T-helper 1 cell (primary cell): ENCODE measurements at regions not wholly inside any gene's neighbourhood (a gene's known extent, or its start where the extent isn't known, plus 50 kb on each side); places are given as distances from the start of the nearest gene placed in this dataset.
A peak's percentile ranks its signal among the peaks of the same experiment; 100 is the strongest.

ENCODE experiments used
- DNase-seq, 5 donors: peaks; one replicate each; pipeline ENCODE4 v3.0.0-alpha.2; 2012 to 2020

- no peak for DNase-seq
These were observed 473.6 kb upstream of the MGMT start for GRCh38 chr10:128993443-128993842.

DNA sequence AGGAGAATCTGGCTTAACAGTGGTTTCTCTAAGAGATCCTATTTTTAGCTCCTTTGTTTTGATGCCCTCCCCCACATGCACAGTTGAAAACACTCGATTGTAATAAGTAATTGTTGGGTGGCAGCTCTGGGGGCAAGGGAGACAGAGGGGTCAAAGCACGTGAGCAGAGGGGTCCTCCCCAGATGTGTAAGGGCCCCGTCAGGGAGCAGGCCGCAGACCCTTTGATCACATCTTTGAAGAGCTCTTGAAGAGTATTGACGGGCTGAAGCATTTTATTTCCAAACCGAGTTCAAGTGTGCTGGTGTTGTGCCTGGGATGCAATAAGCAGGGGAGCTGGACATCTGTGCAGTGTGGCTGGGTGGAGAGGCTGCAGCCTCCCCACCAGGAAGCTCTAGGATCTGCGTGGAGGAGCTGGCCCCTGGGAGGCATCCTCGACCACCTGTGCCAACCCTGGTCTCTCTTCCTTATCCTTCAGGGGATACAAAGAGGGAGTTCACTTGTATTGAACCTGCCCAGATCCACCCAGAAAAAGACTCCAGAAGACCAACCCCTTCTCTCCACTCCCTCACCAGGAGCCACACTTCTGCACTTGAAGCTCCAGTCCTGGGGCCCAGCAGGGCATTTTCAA is 473.0 kb upstream of the MGMT start:
- no peak for DNase-seq

DNA sequence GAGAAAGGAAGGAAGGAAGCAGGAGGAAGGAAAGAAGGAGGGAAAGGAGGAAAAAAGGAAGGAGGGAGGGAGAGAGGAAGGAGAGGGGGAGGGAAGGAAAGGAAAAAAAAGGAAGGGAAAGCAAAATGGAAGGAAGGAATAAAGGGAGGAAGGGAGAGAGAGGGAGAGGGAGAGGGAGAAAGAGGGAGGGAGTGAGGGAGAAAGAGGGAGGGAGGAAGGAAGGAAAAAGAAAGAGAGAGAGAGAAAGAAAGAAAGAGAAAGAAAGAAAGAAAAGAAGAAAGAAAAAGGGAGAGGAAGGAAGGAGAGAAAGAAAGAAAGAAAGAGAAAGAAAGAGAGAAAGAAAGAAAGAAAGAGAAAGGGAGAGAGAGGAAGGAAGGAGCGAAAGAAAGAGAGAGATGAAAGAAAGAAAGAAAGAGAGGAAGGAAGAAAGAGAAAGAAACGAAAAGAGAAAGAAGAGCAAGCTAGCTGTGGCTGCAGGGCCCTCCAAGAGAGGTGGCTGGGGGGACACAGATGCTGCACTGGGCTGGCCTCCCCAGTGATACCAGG is 472.4 kb upstream of the MGMT start:
- DNase-seq, result no peak

DNA sequence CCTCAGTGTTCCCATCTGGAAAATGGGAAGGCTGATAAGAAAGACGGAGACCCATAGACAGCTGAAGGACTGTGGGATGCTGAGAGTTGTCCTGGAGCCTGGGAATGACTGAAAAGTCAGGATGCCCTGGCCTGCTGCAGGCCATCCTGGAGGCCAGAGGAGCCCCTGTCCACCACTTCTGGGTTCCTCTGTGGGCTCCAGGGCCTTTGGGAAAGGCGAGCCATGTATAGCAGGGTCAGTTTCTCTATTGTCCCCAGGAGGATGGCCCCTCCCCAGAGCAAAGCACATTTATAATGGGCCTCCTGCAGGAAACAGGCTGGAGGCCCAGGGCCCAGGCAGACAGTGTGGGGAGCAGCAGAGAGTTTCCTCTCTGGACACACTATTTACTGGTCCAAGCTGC is 471.4 kb upstream of the MGMT start:
- DNase-seq, result no peak

DNA sequence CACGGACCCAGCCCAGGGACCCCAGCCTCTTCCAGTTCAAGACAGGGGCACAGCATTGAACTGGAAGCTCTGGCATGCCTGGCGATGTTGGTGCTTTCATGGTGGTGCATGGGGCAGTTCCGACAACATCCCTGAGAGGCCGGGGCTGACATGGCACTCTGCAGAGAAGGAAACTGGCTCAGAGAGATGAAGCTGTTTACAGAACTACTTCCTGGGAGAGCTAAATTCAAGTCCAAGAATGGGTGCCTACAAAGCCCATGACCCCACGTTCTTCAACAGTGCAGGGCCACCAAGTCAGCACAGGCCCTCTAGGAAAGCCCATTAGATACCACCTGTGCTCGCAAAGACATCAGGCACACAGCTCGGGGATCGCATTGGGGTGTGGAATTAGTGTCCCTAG is 470.9 kb upstream of the MGMT start:
- DNase-seq, result no peak

- DNase-seq, result no peak
These were observed 468.8 kb upstream of the MGMT start for GRCh38 chr10:128998101-128998805.

DNA sequence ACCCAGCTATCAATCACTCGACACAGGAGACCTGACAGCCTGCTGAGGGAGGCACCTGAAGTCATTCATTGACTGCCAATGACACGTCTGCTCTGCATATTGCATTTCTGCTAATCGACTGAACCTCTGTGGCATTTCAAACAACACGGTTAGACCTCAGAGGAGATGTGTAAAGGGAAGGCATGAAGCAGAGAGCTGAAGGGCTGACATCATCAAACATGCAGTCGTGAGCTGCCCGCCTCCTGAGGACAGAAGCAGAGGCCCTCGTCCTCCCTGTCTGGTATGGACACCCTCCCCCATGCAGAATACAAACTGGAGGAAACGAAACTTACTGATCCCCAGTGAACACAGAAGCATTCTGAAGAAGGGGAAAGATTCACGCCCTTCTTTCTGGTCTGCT is 462.6 kb upstream of the MGMT start:
- no peak for DNase-seq

- DNase-seq, result no peak
These were observed 462.0 kb upstream of the MGMT start for GRCh38 chr10:129005080-129005479.

- no peak for DNase-seq
These were observed 461.2 kb upstream of the MGMT start for GRCh38 chr10:129005804-129006203.

- no peak for DNase-seq
These were observed 448.5 kb upstream of the MGMT start for GRCh38 chr10:129018511-129018910.

GRCh38 chr10:129020651-129021330 is 446.2 kb upstream of the MGMT start:
- no peak for DNase-seq

DNA sequence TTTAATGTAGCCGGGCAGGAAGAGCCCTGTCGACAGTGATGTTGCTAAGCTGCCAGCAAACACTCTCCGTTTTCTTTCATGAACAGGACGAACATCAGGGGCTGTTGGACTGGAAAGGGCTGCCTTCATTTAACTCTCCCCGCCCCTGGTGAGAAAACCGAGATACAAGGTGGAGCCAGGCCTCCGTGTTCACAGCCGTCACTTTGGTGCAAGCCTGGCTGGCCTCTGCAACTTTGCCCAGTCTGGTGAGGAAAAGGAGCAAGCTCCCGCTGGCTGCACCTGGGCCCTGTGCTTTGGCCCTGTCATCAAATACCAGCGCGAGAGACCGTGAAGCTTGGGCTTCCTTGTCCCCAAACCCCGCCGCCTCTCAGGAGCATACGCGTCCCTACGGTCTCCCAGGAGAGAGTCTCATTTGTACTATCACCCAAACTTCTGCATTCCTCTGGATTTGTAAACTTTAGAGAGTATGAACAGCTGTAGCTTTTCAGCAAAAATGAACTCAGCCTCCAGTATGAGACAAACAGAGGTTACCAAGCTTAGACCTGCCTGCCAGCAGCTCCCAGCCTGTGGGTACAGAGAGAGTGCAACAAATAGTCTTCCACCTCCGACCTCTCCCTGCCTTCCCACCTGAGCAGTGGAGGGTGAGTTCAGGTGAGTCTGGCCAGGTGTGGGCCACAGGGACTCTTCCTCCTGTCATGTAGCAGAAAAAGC is 445.3 kb upstream of the MGMT start:
- DNase-seq, result no peak

DNA sequence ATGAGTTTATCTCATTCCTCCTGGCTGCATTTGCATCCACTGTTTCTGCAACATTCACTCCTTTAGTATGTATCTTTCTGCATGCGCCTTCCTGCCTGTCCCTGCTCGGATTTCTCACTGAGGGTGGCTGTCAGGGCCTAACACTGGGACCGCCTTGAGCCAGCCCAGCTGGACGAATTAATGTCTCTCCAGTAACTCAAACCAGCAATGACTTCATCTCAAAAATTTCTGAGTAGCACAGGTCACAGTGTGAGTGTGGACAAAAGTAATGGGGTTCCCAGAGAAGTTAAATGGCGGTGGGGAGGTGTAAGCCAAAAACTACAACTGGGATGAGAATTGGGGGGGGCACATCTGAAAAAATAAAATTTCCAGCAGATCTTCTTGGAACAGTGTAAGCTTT is 444.0 kb upstream of the MGMT start:
- no peak for DNase-seq

- no peak for DNase-seq
These were observed 443.0 kb upstream of the MGMT start for GRCh38 chr10:129024046-129024445.

DNA sequence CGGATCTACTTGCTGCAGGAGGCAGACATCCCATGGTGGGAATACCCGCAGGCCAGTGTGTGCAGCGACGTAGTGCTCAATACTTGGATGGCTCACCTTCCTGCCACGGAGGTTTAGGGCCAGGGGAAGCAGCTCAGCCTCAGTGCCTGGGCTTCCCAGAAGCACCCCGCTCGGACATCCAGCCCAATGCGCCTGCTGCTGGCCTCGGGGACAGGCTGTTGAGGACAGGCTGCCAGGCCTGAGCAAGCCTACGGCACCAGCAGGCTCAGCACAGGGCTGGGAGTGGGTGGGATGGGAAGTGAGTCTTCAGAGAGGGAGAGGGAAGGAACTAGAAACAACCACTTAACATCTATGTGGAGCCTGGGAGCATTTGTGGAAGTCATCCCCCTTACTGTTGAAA is 441.3 kb upstream of the MGMT start:
- no peak for DNase-seq

DNA sequence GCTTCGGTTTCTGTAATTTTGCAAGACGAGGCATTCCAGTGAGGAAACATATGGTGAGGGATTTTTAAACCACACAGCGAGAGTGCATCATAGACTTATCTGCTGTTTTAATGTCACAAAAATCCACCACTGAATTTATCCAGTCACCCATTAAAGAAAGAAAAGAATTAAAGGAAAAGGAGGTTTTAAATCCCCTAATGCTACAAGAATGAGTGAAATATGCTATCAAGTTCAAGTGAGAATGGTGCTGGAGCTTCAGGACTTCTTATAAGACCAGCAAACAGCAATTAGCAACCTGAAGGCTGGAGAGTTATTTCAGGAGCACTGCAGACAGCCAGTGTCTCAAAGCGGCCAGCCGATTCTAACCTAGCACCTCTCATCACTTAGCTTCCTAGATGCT is 439.1 kb upstream of the MGMT start:
- DNase-seq, result no peak

- DNase-seq, result no peak
These were observed 438.6 kb upstream of the MGMT start for GRCh38 chr10:129028451-129028850.

GRCh38 chr10:129029051-129029450 is 438.0 kb upstream of the MGMT start:
- DNase-seq, result no peak

DNA sequence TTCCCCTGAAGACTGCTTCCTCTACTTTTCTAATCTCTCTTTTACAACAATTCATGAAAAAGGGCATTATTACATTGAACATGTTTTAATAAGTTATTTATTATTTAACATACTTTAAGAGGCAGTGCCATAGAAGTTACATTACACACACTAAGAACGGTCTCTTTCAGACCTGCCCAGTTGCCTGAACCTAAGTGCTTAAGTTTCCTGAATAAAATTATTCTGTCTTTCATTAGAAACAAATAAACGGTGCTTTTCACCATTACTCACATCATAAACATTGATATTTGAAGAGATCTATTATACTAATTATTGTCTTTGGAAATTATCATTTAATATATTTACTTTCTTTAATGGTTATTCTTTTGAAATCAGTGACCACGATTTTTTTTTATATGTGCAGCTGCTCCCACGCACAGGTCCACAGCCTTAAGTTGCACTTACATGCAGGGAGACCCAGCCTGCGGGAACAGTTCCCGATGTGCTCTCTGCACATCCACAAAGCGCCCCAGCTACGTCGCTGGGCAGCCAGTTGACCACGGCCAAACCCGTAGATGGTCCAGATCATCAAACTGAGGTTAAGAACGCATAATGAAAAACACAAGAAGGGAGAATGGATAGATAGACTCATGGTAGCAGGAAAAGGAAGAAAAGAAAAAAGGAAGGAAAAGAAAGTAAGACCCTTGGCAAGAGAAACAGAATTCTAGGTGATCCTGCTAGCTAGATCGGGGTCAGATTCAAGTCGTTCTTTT is 437.0 kb upstream of the MGMT start:
- DNase-seq, result no peak

DNA sequence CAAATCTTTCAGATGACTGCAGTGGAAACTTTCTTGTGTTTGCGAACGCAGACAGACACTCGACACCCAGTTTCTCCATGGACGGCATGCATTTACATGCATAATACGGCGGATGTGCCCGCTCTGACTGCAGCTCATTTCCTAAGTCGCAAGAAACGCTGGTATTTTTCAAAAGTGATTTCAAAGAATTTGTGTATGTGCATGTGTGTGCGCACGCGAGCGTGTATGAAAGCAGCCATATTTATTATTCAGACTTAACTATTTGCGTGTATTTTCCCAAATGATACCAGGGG is 436.5 kb upstream of the MGMT start:
- DNase-seq, result no peak

DNA sequence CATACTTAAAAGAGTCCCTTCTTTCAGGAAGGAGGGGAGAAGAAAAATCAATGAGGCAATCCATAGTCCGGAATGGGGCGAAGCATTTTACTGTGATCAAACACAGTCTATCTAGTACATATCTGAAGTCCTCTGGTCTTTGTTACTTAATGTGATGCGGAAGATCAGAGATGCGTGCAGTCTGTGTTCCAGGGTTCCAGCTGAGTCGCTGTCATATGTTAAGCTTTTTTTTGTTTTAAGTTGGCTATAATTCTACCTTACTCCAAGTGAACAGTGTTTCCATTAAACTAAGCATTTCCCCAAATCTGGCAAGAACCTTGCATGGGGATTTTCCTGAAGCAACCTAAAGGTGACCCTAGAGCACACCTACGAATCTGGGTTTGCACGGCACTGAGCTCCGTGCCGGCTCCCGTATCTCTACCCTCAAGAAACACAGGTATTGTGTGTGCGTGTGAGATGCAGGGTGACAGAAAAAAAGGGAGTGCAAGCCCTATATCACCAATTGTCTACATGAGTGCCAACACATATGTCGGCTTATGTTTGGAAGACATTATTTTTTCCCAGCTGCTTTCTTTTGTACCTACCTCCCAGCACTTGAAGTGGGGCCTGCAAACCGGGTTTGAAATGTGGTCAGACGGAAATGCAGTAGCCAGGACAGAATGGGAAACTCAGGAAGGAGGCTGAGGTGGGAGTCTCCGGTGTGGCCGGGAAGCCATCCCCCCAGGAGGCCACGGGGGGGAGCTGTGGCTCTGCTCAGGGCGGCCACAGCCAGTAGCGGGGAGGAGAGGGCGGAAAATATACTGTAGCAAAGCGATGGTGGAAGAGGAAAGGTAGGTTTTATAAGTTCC is 435.8 kb upstream of the MGMT start:
- peak in 3 of 5 donors; percentile 31 to 40 (median 36) for DNase-seq

GRCh38 chr10:129031844-129032150 is 435.2 kb upstream of the MGMT start:
- DNase-seq, result no peak
